ENCODE measurements at regions not wholly inside any gene's neighbourhood (a gene's known extent, or its start where the extent isn't known, plus 50 kb on each side); places are given as distances from the start of the nearest gene placed in this dataset.
A peak's percentile ranks its signal among the peaks of the same experiment; 100 is the strongest.

DNA sequence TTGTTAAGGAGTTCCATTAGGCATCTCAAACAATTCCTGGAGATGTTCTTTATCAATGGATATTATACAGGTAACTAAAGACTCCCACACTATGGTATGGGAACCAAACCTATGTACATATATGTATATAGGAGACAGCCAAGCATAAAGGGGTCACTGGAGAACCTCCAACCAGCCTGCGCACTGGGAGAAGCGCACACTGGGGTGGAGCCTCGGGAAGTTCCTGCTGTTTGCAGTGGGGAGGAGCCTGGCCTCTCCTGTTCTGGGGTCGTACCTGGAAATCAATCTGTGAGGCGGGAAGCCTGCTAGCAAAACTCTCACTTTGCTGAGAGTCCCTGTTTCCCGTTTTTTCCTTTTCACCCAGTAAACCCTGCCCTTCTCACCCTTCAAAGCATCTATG lies 83.1 kb upstream of the CREB1 start:
- DNase-seq (ENCODE audit: low read depth), result no peak

DNA sequence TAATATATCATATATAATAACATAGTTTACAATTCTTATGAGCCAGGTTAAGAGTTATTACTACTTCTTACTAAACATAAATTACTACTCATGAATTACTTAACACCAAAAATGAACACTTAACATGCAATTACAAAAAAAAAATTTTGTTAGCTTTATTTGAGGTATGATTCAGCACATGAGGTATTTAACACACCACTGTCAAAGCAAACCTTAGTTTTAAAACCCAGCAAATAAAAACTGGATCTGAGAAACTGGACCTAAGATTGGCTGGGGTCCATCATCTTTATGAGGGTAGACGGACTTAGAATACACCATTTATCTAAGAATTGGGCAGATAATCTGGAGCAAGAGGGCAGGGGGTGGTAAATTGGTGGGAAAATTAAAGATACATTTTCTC lies 81.8 kb upstream of the CREB1 start:
- DNase-seq (ENCODE audit: low read depth), result no peak

DNA sequence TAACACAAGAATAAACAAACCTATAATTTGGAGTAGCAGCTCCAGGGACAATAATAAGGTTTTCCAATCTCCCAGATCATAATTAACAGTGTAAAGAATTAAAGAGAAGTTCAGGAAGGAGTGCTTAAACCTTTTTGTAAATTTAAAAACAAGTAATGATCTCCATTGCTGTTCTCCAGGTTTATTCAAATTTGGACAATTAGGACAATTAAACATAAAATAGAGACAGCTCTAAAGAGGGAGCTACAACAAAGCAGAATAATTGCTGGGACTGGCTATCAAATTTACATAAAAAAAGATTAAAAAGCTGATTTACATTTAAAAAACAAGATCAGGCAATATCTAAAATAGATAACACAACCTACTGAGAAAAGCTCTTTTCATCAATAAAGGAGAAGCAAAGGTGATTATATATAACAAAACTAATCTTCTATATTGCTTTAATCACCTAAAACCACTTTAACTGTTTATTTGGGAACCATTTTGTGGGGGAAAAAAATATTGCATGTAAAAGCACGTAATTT lies 80.1 kb upstream of the CREB1 start:
- no peak for DNase-seq (ENCODE audit: low read depth)

DNA sequence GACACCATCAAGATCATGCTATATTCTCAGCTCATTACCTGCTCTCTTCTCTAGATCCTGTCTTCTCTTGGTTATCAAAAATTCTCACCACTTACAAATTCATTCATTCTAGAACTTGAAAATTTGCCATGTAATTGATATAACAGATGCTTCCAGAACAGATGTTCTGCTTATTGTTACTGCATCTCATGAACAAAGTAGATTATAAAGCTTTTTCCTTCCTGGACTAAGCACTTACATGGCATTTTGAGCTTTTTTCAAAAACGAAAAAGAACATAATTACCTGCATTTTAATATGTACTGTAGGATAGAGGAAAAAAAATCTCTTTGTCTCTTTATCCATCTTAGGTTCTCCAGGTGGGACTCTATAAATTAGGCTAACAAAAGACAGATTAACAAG lies 79.6 kb upstream of the CREB1 start:
- no peak for DNase-seq (ENCODE audit: low read depth)

DNA sequence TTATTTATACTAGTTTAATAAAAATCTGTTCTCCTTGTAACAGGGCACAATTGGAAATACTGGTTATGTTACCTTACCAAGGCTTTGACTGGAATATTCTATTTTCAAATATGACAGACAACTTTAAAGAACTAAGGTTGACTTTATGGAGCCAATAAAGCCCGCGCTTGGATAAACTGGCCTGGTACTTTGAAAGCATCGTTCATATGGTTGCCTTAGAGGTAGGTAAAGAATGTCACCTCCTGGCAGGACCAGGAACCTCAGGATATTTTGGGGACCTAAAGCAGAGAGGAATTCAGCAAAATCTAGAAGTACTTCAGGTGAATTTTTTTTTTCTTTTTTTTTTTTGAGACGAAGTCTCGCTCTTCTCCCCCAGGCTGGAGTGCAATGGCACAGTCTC lies 71.2 kb upstream of the CREB1 start:
- DNase-seq (ENCODE audit: low read depth), result no peak

DNA sequence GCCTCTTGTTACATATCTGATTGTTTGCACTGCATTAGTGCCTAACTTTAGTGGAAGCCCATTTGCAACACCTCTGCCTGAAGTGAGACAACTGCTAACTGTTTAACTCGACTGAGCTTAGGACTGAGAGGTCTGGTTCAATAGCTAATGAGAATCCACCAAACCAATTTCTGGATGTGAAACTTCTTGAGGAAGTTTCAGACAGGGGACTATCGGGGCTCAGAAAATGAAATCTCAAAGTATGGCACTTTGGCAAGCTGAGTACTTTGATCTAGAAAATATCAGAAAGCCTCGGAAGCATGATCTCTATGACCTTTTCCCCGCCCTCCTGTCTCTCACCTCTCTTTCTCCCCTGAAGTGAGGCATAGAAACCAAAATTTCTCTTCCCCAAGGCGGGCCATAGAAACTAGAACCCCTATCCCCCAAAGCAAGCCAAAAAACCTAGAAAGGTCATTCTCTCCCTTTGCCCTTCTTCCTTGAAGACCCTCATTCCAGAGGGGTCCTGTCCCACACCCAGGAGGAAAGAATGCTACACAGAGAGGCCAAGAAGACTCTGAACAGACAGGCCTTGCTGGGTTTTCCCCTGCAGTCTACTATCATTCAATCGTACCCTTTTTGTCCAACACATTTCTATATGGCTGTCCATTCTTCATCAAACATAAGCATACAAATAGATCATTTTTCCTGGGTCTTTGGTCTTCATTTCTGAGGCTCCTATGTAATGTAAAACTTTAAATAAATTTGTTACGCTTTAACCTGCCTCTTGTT lies 69.6 kb upstream of the CREB1 start:
- DNase-seq (ENCODE audit: low read depth), result no peak

DNA sequence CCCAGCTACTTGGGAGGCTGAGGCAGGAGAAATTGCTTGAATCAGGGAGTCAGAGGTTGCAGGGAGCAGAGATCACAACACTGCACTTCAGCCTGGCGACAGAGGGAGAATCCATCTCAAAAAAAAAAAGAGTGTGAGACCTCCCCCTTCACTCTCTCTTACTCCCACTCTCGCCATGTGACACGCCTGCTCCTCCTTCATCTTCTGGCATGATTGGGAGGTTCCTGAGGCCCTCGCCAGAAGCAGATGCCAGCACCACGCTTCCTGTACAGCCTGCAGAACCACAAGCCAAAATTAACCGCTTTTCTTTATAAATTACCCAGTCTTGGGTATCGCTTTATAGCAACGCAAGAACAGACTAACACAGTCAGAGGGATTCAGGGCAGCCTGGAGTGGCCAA lies 66.3 kb upstream of the CREB1 start:
- no peak for DNase-seq (ENCODE audit: low read depth)

DNA sequence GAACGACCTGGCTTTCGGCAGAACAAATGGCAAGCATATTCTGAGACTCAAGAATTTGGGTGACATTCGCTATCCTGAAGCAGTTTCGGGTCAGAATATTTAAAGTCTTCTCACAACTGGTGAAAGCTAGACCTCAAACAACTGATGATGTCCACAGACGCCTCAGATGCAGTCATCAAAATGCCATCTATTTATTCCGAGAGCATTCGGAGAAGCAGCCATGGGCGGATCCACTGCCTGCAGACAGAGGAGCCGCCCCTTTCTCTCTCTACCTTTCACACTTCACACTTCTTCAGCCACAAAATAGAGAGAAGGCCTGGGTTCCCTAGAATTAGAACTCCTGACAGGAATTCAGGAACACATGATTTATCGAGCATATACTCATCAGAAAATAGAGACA lies 65.8 kb upstream of the CREB1 start:
- DNase-seq (ENCODE audit: low read depth), result no peak

DNA sequence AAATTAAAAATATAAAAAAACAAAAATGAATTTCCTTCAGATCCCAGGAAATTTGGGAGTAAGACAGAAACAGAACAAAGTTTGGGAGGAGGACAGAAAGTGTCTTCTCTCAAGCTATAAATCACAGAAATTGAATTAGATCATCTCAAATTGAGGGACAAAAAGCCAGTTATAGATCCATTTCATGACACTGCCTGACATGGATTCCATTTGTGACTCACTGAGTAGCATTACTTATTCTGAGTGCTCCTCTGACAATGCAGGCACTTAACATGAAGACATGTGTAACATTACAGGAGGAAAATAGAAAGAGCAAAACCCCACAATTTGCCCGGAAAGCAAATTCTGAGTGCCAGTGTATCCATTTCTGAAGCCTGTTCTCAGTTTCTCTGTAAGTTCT lies 63.9 kb upstream of the CREB1 start:
- DNase-seq (ENCODE audit: low read depth), result no peak

DNA sequence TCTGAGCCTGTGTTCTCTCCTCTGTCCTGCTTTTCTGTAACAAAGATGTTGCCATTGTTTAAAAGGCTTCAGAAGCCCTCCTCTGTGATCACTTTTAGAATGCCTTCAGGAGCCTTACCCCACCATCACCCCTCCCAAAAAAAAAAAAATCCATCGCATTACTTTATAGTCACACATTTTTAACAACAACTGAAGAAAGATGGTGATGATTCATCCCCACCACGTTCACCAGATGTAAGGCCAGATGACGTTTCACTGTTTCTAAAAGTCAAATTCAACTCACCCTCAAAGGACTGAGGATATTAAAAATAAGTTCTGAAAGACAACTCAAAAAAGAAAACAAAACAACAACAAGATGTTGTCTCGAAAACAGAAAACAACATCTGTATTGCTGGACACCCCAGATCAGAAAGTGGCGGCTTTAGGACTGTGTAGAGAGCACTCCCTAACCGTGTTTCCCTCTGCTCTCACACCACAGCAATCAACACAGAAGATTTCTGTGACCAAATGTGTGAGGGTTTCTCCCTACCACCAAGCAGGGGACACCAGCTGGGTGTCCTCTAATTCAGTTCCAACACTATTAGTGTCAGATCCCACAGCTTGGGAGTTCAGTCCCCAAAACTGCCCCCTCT lies 61.9 kb upstream of the CREB1 start:
- peak; percentile 71 for DNase-seq (ENCODE audit: low read depth)

DNA sequence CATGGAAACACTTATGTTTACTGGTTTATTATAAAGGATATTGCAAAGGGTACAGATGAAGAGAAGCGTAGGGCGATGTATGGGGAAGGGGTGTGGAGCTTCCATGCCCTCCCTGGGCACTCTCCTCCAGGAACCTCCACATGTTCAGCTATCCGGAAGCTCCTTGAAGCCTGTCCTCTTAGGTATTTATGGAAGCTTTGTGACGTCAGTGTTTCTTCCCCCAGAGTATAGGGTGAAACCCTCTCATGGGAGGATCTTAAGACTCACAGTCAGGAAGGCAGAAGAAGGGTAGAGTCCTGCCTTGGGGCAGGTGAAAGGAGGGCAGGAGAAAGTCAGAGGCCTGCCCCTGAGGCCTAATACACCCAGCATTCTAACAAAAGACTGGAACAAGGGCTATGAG lies 61.3 kb upstream of the CREB1 start:
- DNase-seq (ENCODE audit: low read depth), result no peak

DNA sequence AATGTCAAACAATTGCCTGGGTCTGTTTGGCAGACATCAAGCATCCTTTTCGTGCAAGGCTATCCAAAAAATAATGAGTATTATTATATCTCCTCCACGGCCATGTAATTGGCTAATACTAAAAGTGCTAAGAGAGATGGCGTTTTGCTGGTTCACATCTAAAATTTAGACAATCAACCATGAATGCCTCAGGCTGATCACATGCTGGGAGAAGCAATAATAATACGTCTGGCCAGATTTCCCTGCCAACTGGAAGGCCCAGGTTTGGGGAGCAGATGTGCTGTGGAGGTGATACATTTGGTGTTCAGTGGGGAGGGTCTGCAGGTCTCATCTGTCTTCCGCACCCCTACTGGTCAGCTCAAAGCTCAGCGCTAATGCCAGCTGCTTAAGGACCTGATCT lies 60.3 kb upstream of the CREB1 start:
- no peak for DNase-seq (ENCODE audit: low read depth)

DNA sequence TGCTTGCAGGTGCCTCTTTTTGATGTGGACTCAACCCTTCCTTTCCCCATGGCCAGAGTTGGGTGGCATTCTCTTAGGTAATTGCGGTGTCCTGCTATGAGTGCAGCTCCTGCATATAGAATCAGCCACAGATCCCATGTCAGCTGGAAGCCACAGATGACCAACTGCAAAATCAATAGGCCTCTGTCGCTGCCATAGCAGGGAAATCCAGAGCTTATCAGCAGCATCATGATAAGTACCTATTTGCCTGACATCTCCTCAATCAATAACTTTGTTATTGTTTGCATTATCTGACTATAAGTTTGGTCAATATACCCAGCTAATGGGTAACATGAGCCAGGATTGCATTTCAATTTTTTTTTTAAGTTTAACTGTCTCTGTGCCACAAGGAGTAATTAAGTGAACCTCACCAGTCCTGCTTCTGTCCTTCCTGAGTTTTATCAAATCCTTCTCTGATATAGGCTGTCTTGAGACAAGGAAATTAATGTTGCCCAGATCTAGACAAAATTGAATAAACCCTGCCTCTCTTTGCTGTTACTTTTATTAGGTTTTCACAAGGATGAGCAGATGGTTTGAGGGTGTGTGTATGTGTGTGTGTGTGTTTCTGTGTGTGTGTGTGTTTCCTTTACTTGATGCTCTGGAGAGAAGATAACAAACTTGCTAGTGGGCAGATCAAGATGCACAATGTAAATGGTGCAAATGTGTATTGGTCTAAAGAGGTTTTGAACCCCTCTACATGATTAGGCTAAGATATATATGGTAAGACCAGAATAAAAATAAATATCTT lies 59.6 kb upstream of the CREB1 start:
- no peak for DNase-seq (ENCODE audit: low read depth)

DNA sequence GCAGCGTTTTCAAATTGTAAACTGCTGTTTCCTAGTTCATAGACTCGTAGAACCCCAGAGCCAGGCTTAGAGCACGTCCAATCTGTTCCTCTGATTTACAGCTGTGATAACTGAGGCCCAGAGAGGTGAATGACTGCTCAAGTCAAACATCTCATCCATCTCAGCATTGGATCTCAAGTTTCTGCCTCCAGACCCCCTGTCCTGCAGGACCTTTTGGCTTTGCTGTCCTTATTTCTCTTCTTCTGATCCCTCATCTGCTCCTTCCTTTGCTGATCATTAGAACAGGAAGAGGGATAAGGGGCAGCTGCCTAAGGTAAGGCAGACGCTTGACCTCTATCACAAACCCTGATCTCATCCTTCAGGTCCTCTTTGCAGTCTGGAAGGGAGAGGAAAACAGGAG lies 58.5 kb upstream of the CREB1 start:
- no peak for DNase-seq (ENCODE audit: low read depth)

DNA sequence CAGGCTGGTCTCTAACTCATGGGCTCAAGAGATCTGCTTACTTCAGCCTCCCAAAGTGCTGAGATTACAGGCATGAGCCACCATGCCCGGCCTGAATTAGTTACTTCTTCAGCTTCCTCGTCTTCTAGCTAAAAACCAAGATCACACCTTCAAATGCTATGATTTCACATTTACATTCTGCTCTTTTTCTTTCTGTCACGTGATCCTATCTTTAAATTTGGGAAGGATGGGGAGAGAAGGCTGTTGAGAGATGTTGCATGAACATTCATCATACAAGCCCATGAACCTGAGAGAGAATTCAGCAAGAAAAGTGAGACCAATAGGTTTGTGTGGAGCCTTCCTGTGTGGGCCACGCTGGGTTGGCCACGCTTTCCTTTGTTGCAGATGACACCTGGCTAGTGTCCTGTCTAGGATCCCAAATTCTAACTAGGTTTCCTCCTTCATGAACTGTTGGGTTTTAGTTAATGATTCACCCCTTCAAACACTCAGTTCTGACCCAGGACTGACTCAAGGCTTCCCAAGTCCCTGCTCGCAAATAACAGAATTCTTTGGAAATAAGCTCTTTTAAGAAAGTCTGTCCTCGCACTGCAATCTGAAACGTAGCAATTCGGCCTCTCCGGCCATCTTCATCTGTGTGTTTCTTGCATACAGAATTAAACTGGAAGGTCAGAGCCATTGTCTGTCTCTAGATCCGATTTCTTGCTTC lies 57.3 kb upstream of the CREB1 start:
- no peak for DNase-seq (ENCODE audit: low read depth)

DNA sequence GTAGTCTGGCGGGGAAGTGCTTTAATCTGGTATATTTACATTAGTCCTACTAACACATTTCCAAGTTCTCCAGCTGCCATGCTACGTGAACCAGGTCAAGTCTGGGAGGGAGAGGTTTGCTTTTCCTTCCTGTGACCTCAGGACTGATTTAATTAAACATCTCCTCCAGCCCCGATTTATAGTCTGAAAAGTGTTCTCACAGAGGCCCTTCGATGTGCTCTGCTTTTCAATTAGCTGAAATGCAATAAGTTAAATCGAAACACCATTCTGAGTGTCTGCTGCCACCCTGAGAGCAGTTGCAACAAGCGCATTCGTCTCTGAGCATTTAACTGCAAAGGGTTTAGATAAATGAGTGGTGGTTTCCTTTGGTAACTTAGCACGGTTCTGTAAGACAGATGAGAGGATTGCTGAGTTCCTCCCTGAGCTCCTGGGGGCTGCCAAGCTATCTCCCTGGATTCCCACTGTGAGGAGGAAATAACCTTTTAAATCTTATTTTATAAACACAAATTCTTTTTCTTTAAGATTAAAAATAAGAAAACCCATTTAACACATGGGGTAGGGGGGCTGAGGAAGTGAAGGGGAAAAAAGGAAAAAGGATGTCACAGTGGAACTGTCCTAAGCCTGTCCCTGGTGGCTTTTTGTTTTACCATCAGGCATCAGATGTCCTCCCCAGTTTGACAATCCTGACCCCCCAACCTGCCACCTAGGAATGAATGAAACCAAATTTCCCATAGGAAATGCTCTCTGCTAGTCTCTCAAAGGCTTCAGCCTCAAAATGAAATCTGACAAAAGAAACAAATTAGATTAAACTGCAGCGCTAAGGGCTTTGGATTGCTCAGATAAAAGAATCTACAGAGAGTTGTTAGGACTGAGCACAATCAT lies 56.5 kb upstream of the CREB1 start:
- DNase-seq (ENCODE audit: low read depth), result peak; percentile 83

DNA sequence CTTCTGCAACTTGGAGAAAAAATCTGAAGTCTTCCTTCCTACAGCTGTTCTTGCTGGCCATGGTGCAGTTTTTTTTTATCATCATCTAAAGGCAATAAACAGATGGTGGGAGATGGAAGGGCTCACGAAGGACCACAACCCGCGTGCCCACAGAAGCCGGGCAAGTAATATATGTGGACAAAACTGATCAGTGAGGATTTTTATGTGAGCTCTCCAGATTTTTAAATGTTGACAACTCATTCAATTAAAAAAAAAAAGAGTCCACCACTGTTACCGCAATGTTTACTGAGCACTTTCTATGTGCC lies 55.9 kb upstream of the CREB1 start:
- no peak for DNase-seq (ENCODE audit: low read depth)

DNA sequence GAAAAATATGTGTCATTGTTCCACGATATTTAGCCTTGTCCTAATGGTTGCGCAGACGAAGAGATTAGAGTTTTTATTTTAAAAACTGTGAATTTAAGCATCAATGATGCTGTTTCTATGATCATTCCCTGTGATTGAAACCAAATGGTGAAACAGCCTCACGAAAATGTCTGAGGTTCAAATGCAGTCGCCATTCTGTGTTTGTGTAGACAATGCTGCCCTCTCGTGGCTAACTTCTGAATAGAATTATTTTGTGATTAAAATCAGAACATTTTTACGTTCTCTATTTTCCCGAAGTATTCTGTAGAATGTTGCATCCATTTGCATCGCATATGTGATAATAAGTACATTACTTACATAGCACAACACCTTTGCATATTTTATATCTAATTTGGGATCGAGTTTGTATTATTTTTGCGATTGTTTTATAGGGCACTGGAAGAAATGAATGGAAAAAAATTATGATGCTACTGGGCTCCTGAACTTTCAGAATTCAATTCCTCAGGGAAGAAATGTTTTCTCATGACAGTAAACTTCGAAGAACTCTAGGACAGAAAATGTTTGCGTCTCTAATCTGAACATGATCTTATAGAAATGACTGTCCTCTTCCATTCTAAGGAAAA lies 54.8 kb upstream of the CREB1 start:
- DNase-seq (ENCODE audit: low read depth), result peak; percentile 63

DNA sequence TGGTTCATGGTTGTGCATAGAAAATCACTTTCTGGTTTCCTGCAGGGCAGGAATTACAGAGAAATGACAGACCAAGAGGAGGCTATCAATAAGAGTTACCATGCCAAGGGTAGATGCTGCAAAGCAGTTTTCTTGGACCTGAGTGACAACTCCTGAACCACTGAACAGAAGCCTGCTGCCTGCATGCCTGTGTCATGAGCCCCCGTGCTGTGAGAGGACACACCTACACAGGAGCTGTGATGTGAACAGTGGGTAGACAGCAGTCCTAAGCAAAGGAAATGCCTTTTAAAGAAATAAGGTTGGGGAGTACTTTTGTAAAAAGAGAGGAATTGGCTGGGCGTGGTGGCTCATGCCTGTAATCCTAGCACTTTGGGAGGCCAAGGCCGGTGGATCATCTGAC lies 54.2 kb upstream of the CREB1 start:
- DNase-seq (ENCODE audit: low read depth), result no peak

DNA sequence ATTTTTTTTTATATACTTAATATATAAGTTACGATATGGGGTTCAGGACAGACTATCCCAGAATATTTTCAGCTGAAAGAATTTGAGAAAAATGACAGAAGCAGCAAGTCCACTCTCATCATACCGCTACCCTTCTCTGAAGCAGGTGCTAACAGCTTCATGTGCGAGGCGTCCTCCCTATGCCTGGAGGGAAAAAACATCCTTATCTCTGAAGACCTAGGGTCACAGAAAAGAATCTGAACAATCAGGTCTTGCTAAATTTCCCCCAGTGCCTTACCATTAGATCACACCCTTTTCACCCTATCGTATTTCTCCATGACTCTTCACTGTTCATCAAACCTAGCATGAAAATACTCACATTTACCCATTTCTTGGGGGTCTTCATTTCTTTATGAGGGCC lies 51.9 kb upstream of the CREB1 start:
- no peak for DNase-seq (ENCODE audit: low read depth)

DNA sequence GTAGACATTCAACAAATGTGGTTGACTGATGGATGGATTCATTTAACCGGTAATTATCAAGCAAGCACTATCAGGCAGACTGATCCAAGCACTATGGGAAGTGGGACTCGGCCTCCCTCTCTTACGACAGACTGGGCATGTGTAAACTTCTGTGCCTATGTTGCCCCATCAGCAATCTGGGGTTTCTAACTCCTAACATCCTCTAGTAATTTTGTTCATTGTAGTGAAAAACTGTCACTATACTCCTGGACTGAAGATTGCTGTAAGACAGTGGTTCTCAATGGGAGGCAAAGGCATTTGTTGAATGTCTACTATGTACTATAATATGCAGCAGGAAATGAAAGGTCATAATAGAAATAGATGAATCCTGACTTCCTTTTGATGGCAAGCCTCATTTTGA lies 51.2 kb upstream of the CREB1 start:
- no peak for DNase-seq (ENCODE audit: low read depth)

Measured in LHCN-M2 (cell line).